Uterus (tissue), 2 donors: ENCODE measurements at regions not wholly inside any gene's neighbourhood (a gene's known extent, or its start where the extent isn't known, plus 50 kb on each side); places are given as distances from the start of the nearest gene placed in this dataset.

Experiments
- POLR2A ChIP-seq, 2 donors: fragments of 450-650 bp; IDR thresholded peaks; one replicate each; pipeline ENCODE4 v1.6.1; 2016; ENCODE audit warnings: antibody characterized with exemption in 2 of 2, mild to moderate bottlenecking in 1 of 2, moderate library complexity in 1 of 2
- TF ChIP-seq, protein P1 (sequence below), 4 experiments: fragments of 200-600 bp in 2 of 4; fragments of 450-650 bp in 2 of 4; sonication (generic) in 2 of 4; IDR thresholded peaks; one replicate each; pipeline ENCODE4 v1.5.1; 2016 to 2019; ENCODE audit warnings: antibody characterized with exemption in 4 of 4, mild to moderate bottlenecking in 2 of 4, moderate library complexity in 1 of 4

DNA sequence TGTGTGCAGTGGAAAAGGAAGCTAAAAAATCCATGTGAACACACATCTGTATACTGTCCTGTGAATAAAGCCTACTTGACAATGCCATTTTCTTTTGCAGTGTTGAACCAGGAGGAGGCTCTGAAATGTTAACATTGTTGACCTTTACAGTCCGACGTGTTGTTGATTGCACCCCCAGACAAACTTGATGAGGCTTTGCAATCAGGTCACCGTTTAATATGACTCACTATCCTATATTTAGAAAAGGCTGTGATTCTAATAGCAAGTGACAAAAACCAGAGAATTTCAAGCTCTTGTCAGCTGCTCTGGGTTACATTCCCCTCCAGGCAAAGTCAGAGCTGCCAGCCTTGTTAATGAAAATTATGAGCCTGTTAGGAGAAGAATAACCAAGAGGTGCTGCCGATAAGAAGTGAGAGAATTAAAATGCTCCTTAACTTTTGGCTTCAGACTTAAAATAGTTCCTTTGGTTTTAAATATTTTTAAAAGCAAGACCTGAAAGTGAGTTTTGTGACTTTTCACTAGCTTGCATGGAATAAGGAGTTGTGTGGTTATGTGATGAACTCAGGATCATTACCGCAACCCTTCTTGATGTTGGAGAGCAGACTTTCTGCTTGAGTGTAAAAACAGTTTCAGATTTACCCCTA is 162.1 kb downstream of the QPCT start:
- TF ChIP-seq, protein P1, sequence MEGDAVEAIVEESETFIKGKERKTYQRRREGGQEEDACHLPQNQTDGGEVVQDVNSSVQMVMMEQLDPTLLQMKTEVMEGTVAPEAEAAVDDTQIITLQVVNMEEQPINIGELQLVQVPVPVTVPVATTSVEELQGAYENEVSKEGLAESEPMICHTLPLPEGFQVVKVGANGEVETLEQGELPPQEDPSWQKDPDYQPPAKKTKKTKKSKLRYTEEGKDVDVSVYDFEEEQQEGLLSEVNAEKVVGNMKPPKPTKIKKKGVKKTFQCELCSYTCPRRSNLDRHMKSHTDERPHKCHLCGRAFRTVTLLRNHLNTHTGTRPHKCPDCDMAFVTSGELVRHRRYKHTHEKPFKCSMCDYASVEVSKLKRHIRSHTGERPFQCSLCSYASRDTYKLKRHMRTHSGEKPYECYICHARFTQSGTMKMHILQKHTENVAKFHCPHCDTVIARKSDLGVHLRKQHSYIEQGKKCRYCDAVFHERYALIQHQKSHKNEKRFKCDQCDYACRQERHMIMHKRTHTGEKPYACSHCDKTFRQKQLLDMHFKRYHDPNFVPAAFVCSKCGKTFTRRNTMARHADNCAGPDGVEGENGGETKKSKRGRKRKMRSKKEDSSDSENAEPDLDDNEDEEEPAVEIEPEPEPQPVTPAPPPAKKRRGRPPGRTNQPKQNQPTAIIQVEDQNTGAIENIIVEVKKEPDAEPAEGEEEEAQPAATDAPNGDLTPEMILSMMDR (IDR thresholded peaks at IDR 0.05): no peak
- TF ChIP-seq POLR2A (IDR thresholded peaks at IDR 0.05): no peak
